ENCODE measurements at regions not wholly inside any gene's neighbourhood (a gene's known extent, or its start where the extent isn't known, plus 50 kb on each side); places are given as distances from the start of the nearest gene placed in this dataset.
A peak's percentile ranks its signal among the peaks of the same experiment; 100 is the strongest.

GRCh38 chrX:40174854-40175510, 77.2 kb upstream of the BCOR start:
- DNase-seq: peak; percentile 47

DNA sequence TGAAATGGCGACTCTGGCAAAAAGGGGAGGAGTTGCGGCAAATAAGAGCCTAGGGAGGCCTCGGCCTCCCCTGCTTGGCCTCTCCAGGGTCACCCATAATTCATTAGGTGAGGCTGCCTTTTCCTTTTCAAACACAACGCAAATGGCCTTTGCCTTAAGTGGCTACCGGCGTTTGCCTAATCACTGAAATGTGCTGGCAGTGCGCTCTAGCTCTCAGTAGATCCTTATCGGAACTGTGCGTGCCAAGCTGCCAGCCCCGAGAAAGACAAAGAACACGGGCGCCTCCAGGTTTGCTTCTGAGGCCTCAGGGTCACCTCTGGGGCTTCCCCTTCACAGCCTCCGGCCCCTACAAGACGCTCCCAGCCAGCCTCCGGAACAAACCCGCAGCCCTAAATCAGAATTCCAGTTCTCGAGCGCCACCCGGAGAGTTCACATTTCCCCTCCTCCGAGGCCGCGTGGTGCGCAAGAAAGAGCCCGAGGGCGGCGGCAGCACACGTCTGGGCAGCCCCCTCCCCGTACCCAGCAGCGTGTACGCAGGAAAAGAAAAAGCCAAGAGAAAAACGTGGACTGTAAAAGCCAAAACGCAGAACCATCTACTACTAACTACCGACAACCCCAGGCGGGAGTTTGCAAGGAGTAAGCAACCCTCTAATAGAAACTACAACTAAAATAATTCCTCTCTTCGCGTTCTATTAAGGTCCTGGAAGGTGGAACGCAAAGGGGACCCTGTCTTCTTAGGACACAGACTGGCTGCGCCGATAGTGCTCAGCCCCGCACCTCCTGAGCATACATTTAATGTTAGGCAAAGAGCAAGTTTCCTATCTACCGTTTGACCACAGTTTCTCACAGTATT, 76.5 kb upstream of the BCOR start:
- peak; percentile 61 for DNase-seq

DNA sequence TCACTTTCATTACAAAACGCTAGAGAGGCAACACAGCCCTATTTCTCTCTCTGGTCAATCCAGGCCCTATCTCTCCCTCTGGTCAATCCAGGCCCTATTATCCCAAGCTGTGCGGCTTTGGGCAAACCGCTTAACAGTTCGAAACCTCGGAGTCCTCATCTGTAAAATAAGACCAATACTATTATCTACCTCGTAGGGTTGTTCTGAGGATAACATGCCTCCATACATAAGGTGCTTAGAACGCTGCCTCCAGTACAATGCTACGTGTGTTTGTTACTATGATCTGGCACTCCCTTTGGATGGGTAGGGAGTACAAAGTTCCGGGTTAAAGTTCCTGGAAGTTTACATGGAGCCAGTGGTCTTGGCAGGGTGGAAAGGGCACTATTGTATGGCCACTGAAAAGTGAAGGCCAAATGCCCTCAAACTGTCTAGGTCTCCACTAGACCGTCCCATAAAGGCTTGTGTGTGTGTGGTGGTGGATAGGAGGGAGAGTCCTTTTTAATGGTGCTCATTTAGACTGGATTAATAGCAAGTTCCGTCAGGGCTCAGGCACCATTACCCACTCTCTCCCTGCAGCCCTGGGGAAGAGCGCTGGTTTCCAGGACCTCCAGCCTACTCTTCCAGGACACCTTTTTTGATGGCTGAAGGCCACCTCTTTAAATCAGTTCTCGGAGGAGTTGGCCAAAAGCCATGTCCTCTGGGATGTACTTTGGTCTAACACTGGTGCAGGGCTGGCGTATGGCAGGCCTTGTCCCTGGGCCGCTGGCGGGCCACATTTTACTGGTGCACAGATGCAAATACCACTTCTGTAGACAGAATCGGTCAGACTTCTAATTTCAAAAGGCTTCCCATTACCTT, 75.6 kb upstream of the BCOR start:
- no peak for DNase-seq

- DNase-seq: no peak
Observed at GRCh38 chrX:40172401-40173142, 74.8 kb upstream of the BCOR start.

- no peak for DNase-seq
Observed at GRCh38 chrX:40171513-40172400, 74.0 kb upstream of the BCOR start.

GRCh38 chrX:40170830-40171512, 73.2 kb upstream of the BCOR start:
- DNase-seq: no peak

DNA sequence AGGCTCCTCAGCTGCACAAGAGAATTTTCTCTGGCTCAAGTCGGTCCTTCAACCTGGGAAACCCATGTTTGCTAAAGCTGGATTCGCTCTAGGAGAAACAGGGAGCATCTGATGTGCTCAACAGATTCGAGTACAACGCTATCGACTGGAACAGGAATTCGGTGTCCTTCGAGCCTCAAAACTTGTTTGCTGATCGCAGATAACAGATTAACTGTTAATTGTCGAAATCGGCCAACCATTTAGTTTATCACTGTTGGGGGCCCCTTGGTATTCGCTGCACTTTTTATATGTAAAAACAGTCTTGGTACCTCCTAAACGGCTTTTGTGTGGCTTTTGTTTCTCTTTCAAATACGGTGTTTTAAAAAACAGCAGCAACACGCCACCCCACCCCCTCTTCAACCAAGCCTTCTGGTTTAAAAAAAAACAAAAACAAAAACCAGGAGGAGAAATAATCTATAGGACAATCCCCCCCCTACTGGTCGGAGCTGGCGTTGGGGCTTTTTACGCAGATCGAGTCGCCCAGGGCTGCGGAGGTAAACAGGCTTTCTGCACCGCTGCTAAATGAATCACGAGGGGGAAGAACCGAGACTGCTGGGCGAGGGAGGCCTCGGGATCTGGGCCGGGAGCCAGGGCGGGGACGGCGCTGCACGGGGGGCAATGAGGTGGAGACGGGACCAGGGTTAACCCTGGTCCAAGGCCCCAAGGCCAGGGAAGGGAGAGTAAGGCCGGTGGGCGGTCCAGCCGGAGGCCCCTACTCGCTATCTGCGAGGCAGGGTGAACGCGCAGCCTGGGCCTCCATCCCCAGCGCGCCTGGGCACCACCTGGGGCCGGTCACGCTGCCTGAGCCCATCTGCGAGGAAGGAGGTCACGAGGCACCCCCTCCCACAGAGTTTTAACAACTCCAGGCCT, 71.7 kb upstream of the BCOR start:
- peak; percentile 62 for DNase-seq

DNA sequence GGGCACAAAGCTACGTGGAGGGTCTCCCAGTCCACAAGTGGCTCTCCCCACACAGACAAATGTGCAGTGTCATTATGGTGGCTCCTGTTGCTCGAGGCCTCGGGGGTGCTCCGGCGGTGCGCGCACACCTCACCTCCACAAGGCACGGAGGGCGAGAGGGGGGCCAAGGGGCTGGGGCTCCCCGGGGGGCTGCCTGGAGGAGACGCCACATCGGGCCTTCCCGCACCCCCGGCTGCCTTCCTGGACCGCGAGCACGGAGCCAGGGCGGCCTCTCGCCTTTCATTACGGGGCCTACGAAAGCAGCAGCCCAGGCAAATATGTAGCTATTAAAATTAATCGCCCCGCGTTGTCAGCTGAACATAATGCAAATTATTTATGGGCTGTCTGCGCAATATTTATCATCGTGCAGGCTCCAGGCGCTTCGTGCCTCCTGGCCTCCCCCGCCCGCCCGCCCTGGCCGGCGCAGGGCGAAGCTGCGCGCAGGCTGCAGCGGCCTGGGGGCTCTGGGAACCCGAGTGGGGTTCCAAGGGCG, 70.8 kb upstream of the BCOR start:
- no peak for DNase-seq

GRCh38 chrX:40167850-40168479, 70.2 kb upstream of the BCOR start:
- DNase-seq: no peak

DNA sequence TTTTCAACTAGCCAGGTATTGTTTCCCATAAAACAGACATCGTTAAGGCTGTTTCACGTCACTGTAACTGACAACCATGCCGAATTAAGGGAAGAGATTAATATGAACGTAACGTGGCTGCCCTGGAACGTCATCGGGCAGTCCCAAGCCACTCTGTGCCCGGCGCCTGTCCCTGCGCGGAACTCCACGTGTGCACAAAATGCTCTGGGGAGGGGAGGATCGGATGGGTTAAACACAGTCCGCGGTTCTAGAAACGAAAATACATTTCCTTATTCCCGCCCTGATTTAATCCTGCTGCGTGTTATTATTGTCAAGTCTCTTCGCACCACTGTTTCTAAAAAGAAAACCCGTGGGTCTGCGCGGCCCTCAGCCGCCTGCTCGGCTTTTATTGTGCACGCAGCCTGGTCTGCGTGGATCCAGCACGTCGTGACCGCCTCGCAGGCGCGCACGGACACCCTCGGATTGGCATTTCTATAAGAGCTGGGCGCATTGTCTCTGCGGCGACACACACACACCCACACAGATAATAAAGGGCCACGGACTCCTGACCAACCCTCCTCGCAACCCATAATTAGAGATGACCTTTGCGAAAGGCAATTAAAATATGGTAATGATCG, 69.6 kb upstream of the BCOR start:
- no peak for DNase-seq

- DNase-seq: no peak
Observed at GRCh38 chrX:40166582-40166981, 68.8 kb upstream of the BCOR start.

DNA sequence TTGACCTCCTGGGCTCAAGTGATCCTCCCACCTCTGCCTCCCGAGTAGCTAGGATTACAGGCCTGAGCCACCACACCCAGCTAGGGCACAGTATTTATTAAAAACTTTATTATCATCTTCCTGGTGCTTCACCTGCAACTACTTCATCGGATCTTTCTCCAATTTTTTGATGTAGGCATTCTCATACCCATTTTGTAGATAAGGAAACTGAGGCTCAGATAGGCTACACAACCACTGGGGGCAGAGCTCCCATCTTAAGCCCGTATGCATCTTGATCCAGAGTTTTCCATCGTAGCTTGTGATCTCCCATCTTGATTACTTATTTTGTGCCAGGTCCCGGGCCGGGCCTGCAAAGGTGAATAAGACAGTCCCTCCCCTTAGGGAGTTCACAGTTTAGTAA, 68.1 kb upstream of the BCOR start:
- no peak for DNase-seq

GRCh38 chrX:40165206-40165605, 67.4 kb upstream of the BCOR start:
- DNase-seq: no peak

- no peak for DNase-seq
Observed at GRCh38 chrX:40164751-40165150, 67.0 kb upstream of the BCOR start.

DNA sequence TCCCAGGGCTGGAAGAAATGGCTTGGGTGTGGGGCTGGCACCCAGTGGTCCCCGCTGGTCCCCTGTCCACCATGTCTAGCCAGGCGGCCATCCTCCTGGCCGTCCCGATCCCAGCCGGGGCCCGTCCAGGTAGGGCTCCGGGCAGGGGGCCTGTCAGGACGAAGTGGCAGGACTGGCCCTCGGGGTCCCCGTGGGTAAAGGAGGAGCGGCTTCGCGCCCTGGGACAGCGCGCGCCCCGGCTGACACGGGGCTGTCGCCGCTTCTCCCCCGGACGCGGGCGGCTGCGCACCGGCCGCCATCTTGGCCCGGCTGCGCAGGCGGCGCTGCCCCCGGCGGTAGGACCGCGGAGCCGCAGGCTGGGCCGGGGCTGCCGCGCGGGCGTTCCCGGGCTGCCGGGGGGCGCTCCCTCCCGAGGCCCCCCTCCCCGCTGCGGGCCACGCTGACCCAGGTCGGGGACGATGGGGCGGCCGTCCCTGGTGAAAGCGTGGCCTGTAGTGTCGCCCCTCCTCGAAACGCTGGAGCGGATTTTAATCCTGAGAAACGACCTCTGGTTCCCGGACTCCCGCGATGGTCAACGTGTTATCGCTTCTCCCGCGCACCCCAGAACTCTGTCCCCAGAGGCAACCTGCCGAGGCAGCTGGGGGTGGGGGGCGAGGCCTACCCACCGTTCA, 60.4 kb upstream of the BCOR start:
- no peak for DNase-seq

DNA sequence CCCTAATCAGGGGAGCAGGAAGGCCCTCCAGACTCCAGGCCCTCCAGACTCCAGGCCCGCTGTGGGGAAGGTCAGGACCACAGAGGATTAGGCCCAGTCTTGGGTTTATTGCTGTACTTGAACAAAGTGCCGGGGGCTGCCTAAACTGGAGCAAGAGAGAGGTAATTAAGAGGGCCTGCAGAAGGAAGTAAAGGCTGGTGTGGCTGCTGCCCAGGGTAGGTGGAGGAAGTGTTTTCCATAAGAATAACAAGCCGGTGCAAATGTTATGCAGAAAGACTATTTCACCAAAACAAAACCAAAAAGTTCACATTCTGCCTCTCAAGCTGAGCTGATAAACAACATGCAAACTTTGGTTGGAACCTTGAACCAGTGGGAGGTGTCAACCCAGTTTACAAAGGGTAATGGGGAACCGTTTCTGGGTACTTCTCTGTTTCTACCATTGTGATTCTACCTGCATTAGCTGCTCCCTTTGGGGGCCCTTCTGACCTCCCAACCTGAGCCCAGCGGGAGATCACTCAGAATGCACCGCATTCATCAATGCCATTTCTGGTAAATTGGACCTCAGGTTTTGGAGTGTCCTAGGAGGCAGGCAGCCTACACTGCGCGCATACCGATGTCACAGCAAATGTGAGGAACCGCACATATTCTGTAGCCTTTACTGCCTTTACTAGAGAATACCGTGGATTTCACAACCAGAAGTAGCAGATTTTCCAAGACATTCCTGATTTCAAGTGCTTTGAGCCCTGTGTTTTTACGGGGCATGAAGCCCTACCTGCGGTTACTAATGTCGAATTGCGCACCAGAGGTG, 59.7 kb upstream of the BCOR start:
- DNase-seq: no peak

Measured in stimulated activated CD4-positive, alpha-beta T cell treated with anti-CD3 and anti-CD28 coated beads, Interleukin-12 subunit alpha, Interleukin-12 subunit beta, amount 100 ng/mL, for 4 hours (primary cell).